Trophoblast cell (in vitro differentiated cells and primary cell): ENCODE measurements at regions not wholly inside any gene's neighbourhood (a gene's known extent, or its start where the extent isn't known, plus 50 kb on each side); places are given as distances from the start of the nearest gene placed in this dataset.

Source experiments
- DNase-seq, 2 donors: peaks; one replicate each; pipeline ENCODE4 v3.0.0-alpha.2; 2016
- H2AFZ ChIP-seq: 2 replicates; pipeline ENCODE4 v1.6.1; 2013; ENCODE audit warnings: low read length, moderate library complexity, mild to moderate bottlenecking; ENCODE audit not compliant: insufficient read depth, poor library complexity
- H2AK5ac ChIP-seq: 2 replicates; pipeline ENCODE4 v1.6.1; 2013; ENCODE audit warnings: mild to moderate bottlenecking, low read length
- H2BK120ac ChIP-seq: 2 replicates; pipeline ENCODE4 v1.6.1; 2013; ENCODE audit warnings: low read length, mild to moderate bottlenecking, moderate library complexity; ENCODE audit not compliant: insufficient read depth, poor library complexity
- H2BK12ac ChIP-seq: 2 replicates; pipeline ENCODE4 v1.6.1; 2013; ENCODE audit warnings: mild to moderate bottlenecking, low read length, moderate library complexity
- H2BK5ac ChIP-seq: 2 replicates; pipeline ENCODE4 v1.6.1; 2013; ENCODE audit warnings: low read length, low read depth, moderate library complexity, mild to moderate bottlenecking; ENCODE audit not compliant: poor library complexity
- H3K14ac ChIP-seq: 2 replicates; pipeline ENCODE4 v1.6.1; 2013; ENCODE audit warnings: mild to moderate bottlenecking, low read length
- H3K18ac ChIP-seq: 2 replicates; pipeline ENCODE4 v1.6.1; 2013; ENCODE audit warnings: mild to moderate bottlenecking, low read length
- H3K23ac ChIP-seq: 2 replicates; pipeline ENCODE4 v1.6.1; 2013; ENCODE audit warnings: low read length
- H3K27ac ChIP-seq: 2 replicates; pipeline ENCODE4 v1.5.1; 2013; ENCODE audit warnings: low read depth, mild to moderate bottlenecking, inconsistent platforms, low read length, moderate library complexity
- H3K27me3 ChIP-seq: 2 replicates; pipeline ENCODE4 v1.6.1; 2013; ENCODE audit warnings: inconsistent platforms, mild to moderate bottlenecking, low read length, moderate library complexity; ENCODE audit not compliant: insufficient read depth
- H3K36me3 ChIP-seq, 2 experiments: 1 replicate in 1 of 2; 2 replicates in 1 of 2; pipeline ENCODE4 v1.6.1; 2013; ENCODE audit warnings: low read length in 2 of 2, mild to moderate bottlenecking in 2 of 2, moderate library complexity in 1 of 2; ENCODE audit not compliant: insufficient read depth in 2 of 2, control insufficient read depth in 1 of 2
- H3K4ac ChIP-seq: 2 replicates; pipeline ENCODE4 v1.6.1; 2013; ENCODE audit warnings: low read depth, mild to moderate bottlenecking, low read length, moderate library complexity
- H3K4me1 ChIP-seq, 2 experiments: 1 replicate in 1 of 2; 2 replicates in 1 of 2; pipeline ENCODE4 v1.6.1; 2013; ENCODE audit warnings: low read length in 2 of 2, mild to moderate bottlenecking in 2 of 2, moderate library complexity in 1 of 2; ENCODE audit not compliant: insufficient read depth in 2 of 2, control insufficient read depth in 1 of 2
- H3K4me2 ChIP-seq: 2 replicates; pipeline ENCODE4 v1.6.1; 2013; ENCODE audit warnings: inconsistent platforms, mild to moderate bottlenecking, low read length, moderate library complexity
- H3K4me3 ChIP-seq: 2 replicates; pipeline ENCODE4 v1.5.1; 2013; ENCODE audit warnings: mild to moderate bottlenecking, low read depth, low read length, inconsistent platforms
- H3K79me1 ChIP-seq: one replicate; pipeline ENCODE4 v1.6.1; 2013; ENCODE audit warnings: low read length
- H3K79me2 ChIP-seq: 2 replicates; pipeline ENCODE4 v1.6.1; 2013; ENCODE audit warnings: low read length, mild to moderate bottlenecking; ENCODE audit not compliant: control insufficient read depth, insufficient read depth, poor library complexity
- H3K9ac ChIP-seq: 2 replicates; pipeline ENCODE4 v1.6.1; 2013; ENCODE audit warnings: mild to moderate bottlenecking, low read length
- H3K9me3 ChIP-seq: 2 replicates; pipeline ENCODE4 v1.6.1; 2013; ENCODE audit warnings: low read depth, mild to moderate bottlenecking, control low read depth, inconsistent platforms, low read length; ENCODE audit not compliant: insufficient read depth
- H4K12ac ChIP-seq: 2 replicates; pipeline ENCODE4 v1.6.1; 2013; ENCODE audit warnings: low read depth, mild to moderate bottlenecking, low read length, moderate library complexity
- H4K8ac ChIP-seq: 2 replicates; pipeline ENCODE4 v1.6.1; 2013; ENCODE audit warnings: low read depth, mild to moderate bottlenecking, low read length, moderate library complexity
- H4K91ac ChIP-seq: one replicate; pipeline ENCODE4 v1.6.1; 2013; ENCODE audit warnings: low read depth, mild to moderate bottlenecking, low read length, moderate library complexity
- WGBS: extraction: QIAGEN DNeasy Blood & Tissue Kit; methylation state at CpG from one replicate; pipeline ENCODE4 v1.1.7; 2013; ENCODE audit warnings: missing lambda C conversion rate; ENCODE audit not compliant: insufficient read length, insufficient coverage; ENCODE audit errors: extremely low coverage; 5-methylcytosine and 5-hydroxymethylcytosine counted together

DNA sequence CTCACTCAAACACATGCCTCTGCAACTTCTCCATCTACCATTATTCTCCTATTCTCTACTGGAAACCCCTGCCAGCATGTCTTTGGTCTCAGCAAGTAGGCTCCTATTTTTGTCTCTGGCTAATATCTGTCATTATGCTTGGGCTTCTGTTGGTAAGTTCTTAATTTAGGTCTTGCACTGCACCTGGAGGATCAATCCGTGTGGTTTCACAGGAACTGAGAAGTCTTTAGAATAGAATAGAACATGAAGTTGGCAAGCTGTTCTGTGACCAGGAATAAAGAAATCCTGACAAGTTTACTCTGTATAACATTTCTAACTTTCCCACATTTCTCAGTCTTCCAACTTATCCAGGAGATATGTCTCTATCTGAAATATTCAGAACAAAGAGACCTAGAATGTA, 219.5 kb upstream of the GYPC start:
- H3K4me1 ChIP-seq = no peaks in the 10 kb centered on the region
- H3K18ac ChIP-seq = no peak overlapping the region
- no CpG with 5 or more reads among the region's 1 CpG for WGBS
- no peak overlapping the region for H3K14ac ChIP-seq
- no peak overlapping the region for H2BK12ac ChIP-seq
- DNase-seq = no peak
- H3K9me3 ChIP-seq = no peaks in the 10 kb centered on the region
- no peaks in the 10 kb centered on the region for H3K79me1 ChIP-seq
- no peaks in the 10 kb centered on the region for H3K27me3 ChIP-seq
- H2BK120ac ChIP-seq = no peak overlapping the region
- H2BK5ac ChIP-seq = no peak overlapping the region
- H3K4me2 ChIP-seq = no peak overlapping the region
- no peak overlapping the region for H2AK5ac ChIP-seq
- H3K9ac ChIP-seq = no peak overlapping the region
- no peaks in the 10 kb centered on the region for H3K79me2 ChIP-seq
- no peak overlapping the region for H3K23ac ChIP-seq
- H3K36me3 ChIP-seq = no peaks in the 10 kb centered on the region
- no peak overlapping the region for H2AFZ ChIP-seq
- no peak overlapping the region for H3K4ac ChIP-seq
- no peak overlapping the region for H3K27ac ChIP-seq
- H4K91ac ChIP-seq = no peak overlapping the region
- H4K12ac ChIP-seq = no peak overlapping the region
- H3K4me3 ChIP-seq = no peak overlapping the region
- H4K8ac ChIP-seq = no peak overlapping the region

DNA sequence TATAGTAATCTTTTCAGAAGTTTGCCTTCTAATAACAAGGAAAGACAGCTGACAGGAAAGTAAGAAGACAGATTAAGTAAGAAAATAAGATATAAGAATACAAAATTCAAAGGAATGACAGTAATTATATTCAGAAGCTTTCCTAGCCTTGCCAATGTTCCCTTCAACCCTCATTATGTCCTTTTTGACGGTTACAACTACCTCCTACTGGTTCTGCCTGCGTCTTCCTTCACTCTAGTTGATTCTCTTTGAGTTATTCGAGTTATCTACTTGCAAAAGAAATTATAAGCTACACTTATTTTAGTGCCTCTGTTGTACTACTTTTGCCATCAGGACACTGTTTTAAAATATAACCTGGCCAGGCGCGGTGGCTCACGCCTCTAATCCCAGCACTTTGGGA, 218.9 kb upstream of the GYPC start:
- Histone ChIP-seq H3K4me1 (no peaks in the 10 kb centered on the region), H2BK120ac (no peak overlapping the region), H3K9ac (no peak overlapping the region), H3K79me2 (no peaks in the 10 kb centered on the region), H4K91ac (no peak overlapping the region), H2AK5ac (no peak overlapping the region), H4K12ac (no peak overlapping the region), H3K79me1 (no peaks in the 10 kb centered on the region), H2BK12ac (no peak overlapping the region), H3K27me3 (no peaks in the 10 kb centered on the region), H4K8ac (no peak overlapping the region), H3K14ac (no peak overlapping the region), H3K23ac (no peak overlapping the region), H3K36me3 (no peaks in the 10 kb centered on the region), H3K9me3 (no peaks in the 10 kb centered on the region), H3K27ac (no peak overlapping the region), H2AFZ (no peak overlapping the region), H3K4me2 (no peak overlapping the region), H3K4me3 (no peak overlapping the region), H2BK5ac (no peak overlapping the region), H3K18ac (no peak overlapping the region), H3K4ac (no peak overlapping the region)
- DNase-seq = no peak
- WGBS = no CpG with 5 or more reads among the region's 6 CpGs

DNA sequence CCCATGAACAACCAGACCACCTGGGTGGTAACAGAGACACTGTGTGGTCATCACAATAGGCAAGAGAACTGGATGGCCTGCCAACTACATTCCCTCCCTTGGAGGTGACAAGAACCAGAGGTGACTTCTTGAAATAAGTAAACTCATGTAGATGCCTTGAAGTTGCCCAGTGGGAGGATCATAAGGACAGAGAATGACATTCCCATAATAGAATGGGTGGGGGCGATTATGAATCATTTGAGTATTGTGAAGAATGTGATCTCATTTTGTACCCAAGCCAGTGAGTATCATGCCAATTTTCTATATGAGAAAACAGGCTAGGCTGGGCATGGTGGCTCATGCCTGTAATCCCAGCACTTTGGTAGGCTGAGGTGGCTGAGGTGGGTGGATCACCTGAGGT, 211.4 kb upstream of the GYPC start:
- no peaks in the 10 kb centered on the region for H3K4me1 ChIP-seq
- H3K4me2 ChIP-seq = no peak overlapping the region
- WGBS = no CpG with 5 or more reads among the region's 1 CpG
- no peaks in the 10 kb centered on the region for H3K79me2 ChIP-seq
- no peak overlapping the region for H3K23ac ChIP-seq
- H3K79me1 ChIP-seq = no peaks in the 10 kb centered on the region
- no peak overlapping the region for H3K9ac ChIP-seq
- no peaks in the 10 kb centered on the region for H3K27me3 ChIP-seq
- no peak overlapping the region for H3K4me3 ChIP-seq
- no peaks in the 10 kb centered on the region for H3K9me3 ChIP-seq
- H3K18ac ChIP-seq = no peak overlapping the region
- H4K91ac ChIP-seq = no peak overlapping the region
- no peak overlapping the region for H2BK120ac ChIP-seq
- no peak overlapping the region for H3K4ac ChIP-seq
- no peak overlapping the region for H2BK12ac ChIP-seq
- no peak overlapping the region for H4K8ac ChIP-seq
- no peak overlapping the region for H2AK5ac ChIP-seq
- no peak overlapping the region for H4K12ac ChIP-seq
- no peak overlapping the region for H3K27ac ChIP-seq
- H3K14ac ChIP-seq = no peak overlapping the region
- DNase-seq = no peak
- no peak overlapping the region for H2BK5ac ChIP-seq
- no peaks in the 10 kb centered on the region for H3K36me3 ChIP-seq
- H2AFZ ChIP-seq = no peak overlapping the region

DNA sequence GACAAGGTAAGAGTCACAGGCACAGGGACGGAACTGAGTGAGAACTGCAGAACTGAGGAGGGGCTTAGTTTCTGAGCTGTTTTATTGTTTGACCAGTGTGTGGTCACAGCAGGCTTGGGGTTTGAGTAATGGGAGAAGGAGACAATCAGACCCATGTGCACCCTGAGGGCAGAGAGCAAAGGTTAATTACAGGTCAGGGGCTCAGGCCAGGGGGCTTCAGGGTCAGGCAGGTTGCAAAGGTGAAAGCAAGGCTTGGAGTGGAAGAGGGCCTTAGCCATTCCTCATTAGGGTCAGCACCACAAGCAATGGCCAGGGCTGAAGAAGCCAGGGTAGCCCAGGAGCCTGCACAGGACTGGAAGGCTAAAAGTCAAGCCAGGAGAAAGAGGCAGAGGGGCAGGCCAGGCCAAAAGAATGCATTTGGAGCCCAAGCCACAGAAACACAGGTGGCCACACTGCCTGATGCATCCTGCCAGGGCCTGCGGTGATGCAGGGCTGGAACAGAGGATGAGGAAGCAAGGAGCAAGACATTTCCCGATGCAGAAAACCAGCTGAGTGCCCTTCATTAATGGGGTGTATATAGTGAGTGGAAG, 209.8 kb upstream of the GYPC start:
- Histone ChIP-seq H3K9me3 (no peaks in the 10 kb centered on the region), H3K27ac (no peak overlapping the region), H4K91ac (no peak overlapping the region), H2BK12ac (no peak overlapping the region), H3K4me1 (no peaks in the 10 kb centered on the region), H3K4ac (no peak overlapping the region), H2AFZ (no peak overlapping the region), H3K9ac (no peak overlapping the region), H2BK5ac (no peak overlapping the region), H3K4me3 (no peak overlapping the region), H2AK5ac (no peak overlapping the region), H3K79me2 (no peaks in the 10 kb centered on the region), H4K12ac (no peak overlapping the region), H3K14ac (no peak overlapping the region), H3K79me1 (no peaks in the 10 kb centered on the region), H2BK120ac (no peak overlapping the region), H4K8ac (no peak overlapping the region), H3K23ac (no peak overlapping the region), H3K18ac (no peak overlapping the region), H3K36me3 (no peaks in the 10 kb centered on the region), H3K4me2 (no peak overlapping the region), H3K27me3 (no peaks in the 10 kb centered on the region)
- WGBS = no CpG with 5 or more reads among the region's 3 CpGs
- DNase-seq = no peak
